NAMALWA (cell line): ENCODE measurements at regions not wholly inside any gene's neighbourhood (a gene's known extent, or its start where the extent isn't known, plus 50 kb on each side); places are given as distances from the start of the nearest gene placed in this dataset.
A peak's percentile ranks its signal among the peaks of the same experiment; 100 is the strongest.

ENCODE experiments used
- DNase-seq: peaks from one replicate; pipeline ENCODE4 v3.0.0-alpha.2; 2015; ENCODE audit warnings: low spot score

DNA sequence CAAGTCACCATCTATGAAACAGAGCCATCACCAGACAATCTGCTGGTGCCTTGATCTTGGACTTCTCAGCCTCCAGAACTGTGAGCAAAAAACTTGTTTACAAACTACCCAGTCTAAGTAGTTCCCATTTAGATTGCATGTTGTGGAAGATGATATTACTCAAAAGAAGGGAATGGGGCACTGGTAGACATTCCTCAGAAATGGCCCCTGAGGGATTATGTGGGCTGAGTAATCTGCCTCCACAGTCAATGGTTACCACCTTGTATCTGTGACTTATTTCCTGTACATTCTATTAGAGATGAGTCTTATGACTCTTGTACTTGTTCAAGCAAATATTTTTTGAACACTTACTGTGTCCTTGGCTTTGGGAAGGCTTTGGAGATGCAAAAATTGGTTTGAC is 160.4 kb downstream of the NUP35 start:
- DNase-seq = no peak

DNA sequence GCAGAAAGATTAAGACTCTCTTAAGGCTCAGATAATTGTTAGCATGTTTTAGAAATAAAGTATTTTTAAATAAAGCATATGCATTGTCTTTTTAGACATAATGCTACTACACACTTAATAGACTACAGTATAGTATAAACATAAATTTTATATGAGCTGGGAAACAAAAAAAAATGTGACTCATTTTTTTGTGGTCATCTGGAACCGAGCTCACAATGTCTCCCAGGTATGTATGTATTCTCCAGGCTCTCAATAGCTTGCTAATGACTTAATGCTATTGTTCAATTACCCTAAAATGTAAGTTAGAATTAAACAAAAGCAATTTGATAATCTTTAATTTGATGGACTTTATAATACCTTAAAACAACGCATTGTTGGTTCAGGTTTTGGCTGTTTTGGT is 167.2 kb downstream of the NUP35 start:
- no peak for DNase-seq

DNA sequence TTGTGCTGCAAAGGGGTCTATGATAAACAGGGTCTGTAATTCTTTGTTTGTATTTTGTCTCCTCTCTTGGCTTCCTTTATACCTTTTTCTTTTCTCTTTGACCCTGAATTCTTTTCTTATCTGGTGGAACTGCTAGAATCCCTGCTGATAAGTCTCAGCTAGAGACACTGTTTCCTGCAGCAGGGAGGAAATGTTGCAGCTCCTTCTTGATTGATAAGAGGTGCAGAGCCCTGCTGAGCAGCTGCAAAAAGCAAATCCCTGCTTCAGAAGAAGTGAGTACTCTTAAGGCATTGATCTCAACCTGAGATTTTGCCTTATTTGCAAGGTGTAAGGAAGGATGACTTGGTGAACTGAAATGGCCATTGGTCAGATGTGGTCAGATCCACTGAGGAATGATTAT is 167.8 kb downstream of the NUP35 start:
- no peak for DNase-seq

DNA sequence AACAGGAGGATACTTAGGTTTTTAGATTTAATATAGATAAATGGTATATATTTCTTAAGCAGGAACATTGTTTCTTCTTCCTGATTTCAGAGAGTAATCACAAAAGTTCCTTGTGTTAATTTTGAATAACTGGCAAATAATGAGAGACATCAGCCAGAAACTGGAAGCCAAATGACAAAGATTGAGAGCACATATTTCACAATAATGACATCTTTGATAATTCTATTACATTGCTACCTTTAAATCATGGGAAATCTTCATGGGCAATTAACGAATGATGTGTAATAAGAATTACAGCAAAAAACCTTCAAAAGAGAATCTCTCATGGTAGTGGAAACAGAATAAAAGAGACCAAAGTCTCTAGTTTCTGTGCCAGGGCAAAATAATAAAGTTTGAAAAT is 215.1 kb downstream of the NUP35 start:
- DNase-seq = no peak

- no peak for DNase-seq
Measured at GRCh38 chr2:183341057-183341456, 216.8 kb downstream of the NUP35 start.

DNA sequence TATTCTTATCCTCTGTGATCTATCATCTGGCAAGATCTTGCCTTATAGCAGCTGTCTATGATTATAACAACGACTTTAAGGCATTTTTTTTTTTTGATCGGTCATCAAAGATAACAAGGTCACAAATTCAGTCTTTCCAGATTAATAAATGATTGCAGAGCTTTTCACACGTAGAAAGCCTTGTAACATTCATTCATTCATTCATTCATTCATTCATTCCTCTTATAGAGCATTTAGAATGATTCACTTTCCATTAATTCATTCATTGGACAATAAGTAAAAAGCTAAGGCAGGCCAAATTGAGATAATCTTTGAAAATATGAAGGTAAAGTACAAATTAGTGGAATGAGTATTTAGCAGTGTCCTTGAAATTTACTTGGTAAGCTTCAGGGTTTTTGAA is 223.7 kb downstream of the NUP35 start:
- DNase-seq = no peak

- DNase-seq = peak; percentile 74
Measured at GRCh38 chr2:183348492-183348891, 224.2 kb downstream of the NUP35 start.

DNA sequence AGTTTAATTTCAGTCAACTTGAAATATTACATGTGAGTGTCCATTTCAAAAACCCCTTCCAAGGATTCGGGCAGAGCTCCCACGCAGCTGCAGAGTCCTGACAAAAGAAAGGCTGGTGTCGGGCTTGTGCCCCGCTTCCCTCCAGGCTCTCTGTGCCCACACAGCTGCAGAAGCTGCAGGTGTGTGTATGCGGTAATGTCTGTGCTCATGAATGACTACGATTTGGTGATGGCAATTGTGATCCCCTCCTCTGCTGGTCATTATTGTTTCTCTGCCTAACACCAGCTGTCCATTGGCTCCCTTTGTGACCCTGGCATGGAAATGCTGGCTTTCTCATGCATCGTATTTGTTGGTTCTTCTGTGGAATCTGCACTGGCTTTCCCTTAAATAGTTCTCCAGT is 224.8 kb downstream of the NUP35 start:
- peak; percentile 81 for DNase-seq

DNA sequence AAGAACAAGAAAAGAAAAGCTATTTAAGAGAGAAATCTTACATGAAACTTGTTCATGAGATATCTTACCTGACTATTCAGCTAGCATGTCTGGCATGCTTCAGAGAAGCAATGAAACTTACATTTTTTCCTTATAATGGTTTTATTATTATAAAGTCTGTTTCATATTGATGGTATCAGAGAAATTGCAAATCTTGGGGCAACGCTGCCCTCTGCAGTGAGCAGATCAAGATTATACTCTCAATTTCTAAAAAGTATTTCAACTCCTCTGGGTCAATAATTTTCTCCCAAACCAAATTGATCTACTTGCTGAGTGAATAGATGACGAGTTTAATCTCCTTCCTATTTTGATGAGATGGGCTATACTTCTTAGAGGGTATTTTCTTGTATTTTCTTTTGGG is 235.6 kb downstream of the NUP35 start:
- no peak for DNase-seq

- DNase-seq = no peak
Measured at GRCh38 chr2:183371545-183371944, 247.3 kb downstream of the NUP35 start.

GRCh38 chr2:183375821-183376220 is 251.6 kb downstream of the NUP35 start:
- DNase-seq = no peak

DNA sequence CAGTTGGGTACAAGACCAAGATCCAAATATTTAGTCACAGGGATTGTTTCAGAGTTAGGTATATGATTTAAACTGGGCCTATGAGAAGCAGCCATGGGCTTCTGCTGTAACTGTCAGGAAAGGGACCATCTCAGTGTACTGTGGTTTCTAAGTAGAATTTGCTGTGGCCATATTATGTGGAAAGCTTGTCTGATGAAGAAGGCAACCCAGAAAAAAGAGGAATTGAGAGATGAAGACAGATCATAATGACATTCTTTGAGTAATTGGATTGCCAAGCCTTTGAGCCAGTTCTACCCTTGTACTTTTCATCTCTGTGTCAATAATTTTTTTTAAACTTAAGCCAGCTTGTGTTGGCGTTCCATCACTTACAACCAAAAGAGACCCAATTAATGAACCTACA is 259.6 kb downstream of the NUP35 start:
- DNase-seq = no peak

DNA sequence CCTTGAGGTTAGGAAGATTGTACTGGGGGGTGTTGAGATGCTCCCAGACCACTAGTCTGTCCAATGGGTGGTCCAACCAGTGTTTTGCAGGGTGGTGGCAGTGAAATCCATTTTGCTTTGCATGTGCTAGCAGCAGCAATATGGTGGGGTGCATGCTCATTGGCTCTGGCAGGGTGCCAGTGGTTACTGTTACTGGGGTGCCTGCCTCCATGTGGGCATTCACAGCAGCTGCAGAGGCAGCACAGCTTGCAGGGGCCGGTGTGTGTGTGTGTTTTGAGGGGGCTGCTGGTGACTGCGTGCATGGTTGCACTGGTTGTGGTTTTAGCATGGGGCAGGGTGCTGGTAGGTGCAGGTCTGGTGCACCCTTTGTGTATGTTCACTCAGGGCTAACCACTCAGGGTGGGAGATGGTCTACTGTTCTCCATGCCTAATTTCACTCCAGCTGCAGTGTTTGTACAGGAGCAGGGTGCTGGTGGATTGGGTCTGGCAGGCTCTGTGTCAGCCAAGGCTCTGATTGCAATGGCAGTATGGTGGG is 265.4 kb downstream of the NUP35 start:
- peak; percentile 9 for DNase-seq

- no peak for DNase-seq
Measured at GRCh38 chr2:183390109-183390508, 265.9 kb downstream of the NUP35 start.

- DNase-seq = no peak
Measured at GRCh38 chr2:183404392-183404791, 280.1 kb downstream of the NUP35 start.

DNA sequence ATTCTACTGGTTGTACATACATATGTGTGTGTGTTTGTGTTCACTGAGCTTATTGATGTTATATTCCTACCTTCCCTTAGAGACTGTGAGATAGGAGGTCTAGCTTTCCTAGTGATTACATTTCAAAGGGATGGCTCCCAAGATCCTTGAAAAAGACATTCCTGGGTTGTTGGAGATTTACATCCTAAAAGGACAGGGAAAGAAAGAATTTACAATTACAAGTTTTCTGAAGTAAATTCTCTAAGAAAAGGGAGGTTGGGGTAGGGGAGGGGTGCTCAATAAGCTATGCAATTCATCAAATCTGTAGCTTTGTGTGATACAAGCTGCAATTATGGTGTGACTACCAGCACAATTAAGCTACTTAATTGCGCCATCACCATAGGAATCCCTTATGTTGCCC is 284.3 kb downstream of the NUP35 start:
- no peak for DNase-seq

GRCh38 chr2:183409662-183410061 is 285.4 kb downstream of the NUP35 start:
- no peak for DNase-seq

DNA sequence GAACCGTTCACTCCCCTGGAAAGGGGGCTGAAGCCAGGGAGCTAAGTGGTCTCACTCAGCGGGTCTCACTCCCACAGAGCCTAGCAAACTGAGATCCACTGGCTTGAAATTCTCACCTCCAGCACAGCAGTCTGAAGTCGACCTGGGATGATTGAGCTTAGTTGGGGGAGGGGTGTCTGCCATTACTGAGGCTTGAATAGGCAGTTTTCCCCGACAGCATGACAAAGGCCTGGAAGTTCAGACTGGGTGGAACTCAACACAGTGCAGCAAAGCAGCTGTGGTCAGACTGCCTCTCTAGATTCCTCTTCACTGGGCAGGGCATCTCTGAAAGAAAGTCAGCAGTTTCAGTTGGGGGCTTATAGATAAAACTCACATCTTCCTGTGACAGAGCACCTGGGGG is 292.5 kb downstream of the NUP35 start:
- DNase-seq = no peak

GRCh38 chr2:183426825-183427224 is 302.6 kb downstream of the NUP35 start:
- no peak for DNase-seq

DNA sequence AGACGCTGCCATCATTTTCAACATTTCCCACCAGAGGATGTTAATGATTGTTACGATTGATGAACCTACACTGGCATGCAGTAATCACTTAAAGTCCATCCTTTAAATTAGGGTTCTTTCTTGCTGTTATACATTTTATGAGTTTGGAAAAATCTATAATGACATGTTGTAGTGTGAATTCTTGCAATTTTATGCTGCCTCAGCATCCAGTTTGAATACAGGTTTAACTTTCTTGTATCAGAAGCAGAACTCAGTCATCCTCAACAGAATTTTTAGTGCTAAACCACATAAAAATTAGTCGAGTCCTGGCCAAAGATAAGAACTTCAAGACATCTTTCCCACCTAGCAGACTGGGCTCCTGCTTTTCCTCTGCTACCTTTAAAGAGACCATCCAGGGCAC is 303.3 kb downstream of the NUP35 start:
- no peak for DNase-seq

DNA sequence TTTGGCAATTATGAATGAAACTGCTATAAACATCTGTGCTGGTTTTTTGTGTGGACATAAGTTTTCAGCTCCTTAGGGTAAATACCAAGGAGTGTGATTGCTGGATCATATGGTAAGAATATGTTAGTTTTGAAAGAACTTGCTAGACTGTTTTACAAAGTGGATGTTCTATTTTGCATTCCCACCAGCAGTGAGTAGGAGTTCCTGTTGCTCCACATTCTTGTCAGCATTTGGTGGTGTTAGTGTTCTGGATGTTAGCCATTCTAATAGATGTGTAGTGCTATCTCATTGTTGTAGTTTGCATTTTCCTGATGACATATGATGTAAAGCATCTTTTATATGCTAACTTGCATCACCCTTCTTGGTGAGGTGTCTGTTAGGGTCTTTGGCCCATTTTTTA is 304.6 kb downstream of the NUP35 start:
- DNase-seq = no peak

GRCh38 chr2:183438541-183438940 is 314.3 kb downstream of the NUP35 start:
- no peak for DNase-seq

DNA sequence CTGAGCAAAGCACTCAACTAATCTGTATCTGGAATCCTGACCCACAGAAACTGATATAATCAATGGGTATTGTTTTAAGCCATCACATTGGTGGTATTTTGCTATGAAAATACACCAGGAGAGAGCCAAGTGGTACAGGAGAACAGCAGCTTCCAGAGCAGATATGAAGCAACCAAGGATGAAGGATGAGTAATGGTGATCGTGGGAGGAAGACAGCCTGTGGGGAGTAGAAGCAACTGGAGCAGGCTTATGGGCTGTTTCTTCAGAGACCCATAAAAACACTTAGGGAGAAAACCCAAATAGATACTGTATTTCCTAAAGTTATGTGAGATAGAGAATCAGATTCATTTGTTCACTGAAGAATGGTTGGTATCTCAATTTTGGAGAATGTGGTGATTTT is 330.8 kb downstream of the NUP35 start:
- no peak for DNase-seq

- DNase-seq = no peak
Measured at GRCh38 chr2:183456177-183456576, 331.9 kb downstream of the NUP35 start.

DNA sequence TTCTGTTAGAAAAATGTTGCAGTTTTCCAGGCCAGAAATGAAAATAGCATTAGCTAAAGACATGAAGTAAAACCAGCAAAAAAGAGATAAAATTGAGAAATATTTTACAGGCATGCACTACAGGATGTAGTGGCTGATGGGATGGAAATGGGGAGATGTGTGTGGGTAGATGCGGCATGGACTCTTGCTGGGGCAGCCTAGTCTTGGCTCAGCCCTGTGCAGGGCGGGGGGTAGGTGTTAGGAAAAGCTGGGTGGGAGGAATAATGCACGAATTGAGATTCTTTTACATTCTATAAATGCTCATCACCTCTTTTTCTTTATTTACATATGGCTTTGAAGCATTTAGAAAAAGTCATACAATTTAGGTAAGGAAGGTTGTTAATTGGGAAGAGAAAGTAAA is 334.2 kb downstream of the NUP35 start:
- DNase-seq = no peak
